Fibroblast of villous mesenchyme (primary cell): ENCODE measurements at regions not wholly inside any gene's neighbourhood (a gene's known extent, or its start where the extent isn't known, plus 50 kb on each side); places are given as distances from the start of the nearest gene placed in this dataset.

Experiments used
- DNase-seq: peaks from one replicate; pipeline ENCODE4 v3.0.0-alpha.2; 2010; ENCODE audit warnings: low read depth
- H3K4me3 ChIP-seq: 2 replicates; pipeline ENCODE4 v1.5.1; 2011; ENCODE audit warnings: low read depth, mild to moderate bottlenecking, low read length
- TF ChIP-seq, protein P1 (sequence below): IDR thresholded peaks from 2 replicates; pipeline ENCODE4 v1.5.1; 2012; ENCODE audit warnings: low read depth, mild to moderate bottlenecking, low read length; ENCODE audit not compliant: insufficient read depth

DNA sequence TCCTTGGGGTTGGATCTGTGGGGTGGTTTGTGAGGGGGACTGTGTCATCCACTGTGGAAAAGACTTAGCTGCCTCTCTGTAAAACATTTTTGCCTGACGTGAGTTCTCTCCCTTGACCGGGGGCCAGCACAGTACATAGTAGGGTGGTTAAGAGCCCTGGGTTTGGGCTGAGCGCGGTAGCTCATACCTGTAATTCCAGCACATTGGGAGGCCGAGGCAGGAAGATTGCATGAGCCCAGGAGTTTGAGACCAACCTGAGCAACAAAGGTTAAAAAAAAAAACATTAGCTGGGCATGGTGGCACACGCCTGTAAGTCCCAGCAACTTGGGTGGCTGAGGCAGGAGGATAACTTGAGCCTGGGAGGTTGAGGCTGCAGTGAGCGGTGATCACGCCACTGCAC lies 74.7 kb upstream of the WNT7B start:
- H3K4me3 ChIP-seq, result no peak overlapping the region
- TF ChIP-seq, protein P1, sequence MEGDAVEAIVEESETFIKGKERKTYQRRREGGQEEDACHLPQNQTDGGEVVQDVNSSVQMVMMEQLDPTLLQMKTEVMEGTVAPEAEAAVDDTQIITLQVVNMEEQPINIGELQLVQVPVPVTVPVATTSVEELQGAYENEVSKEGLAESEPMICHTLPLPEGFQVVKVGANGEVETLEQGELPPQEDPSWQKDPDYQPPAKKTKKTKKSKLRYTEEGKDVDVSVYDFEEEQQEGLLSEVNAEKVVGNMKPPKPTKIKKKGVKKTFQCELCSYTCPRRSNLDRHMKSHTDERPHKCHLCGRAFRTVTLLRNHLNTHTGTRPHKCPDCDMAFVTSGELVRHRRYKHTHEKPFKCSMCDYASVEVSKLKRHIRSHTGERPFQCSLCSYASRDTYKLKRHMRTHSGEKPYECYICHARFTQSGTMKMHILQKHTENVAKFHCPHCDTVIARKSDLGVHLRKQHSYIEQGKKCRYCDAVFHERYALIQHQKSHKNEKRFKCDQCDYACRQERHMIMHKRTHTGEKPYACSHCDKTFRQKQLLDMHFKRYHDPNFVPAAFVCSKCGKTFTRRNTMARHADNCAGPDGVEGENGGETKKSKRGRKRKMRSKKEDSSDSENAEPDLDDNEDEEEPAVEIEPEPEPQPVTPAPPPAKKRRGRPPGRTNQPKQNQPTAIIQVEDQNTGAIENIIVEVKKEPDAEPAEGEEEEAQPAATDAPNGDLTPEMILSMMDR, result no peak
- no peak for DNase-seq

DNA sequence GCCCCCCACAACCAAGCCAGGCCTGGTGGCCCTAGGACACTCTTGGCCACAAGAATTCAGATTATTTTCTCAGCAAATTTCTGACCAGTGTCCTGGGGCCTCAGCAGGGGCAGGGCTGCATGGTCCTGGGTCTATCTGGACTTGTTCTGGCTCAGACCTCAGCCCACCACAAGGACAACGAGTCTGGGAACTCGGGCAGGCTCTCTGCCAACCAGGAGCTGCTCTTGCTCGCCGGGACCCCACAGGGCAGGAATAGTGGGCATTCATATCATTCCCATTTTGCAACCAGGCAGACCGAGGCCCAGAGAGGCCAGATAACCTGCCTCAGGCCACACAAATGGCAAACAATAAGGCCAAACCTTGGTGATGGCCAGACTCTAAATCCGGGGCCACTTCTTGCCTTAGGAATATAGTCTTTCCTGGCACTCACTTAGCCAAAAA lies 75.4 kb upstream of the WNT7B start:
- no peak for DNase-seq
- peak overlapping the region; percentile 64 for H3K4me3 ChIP-seq
- TF ChIP-seq, protein P1, result no peak

DNA sequence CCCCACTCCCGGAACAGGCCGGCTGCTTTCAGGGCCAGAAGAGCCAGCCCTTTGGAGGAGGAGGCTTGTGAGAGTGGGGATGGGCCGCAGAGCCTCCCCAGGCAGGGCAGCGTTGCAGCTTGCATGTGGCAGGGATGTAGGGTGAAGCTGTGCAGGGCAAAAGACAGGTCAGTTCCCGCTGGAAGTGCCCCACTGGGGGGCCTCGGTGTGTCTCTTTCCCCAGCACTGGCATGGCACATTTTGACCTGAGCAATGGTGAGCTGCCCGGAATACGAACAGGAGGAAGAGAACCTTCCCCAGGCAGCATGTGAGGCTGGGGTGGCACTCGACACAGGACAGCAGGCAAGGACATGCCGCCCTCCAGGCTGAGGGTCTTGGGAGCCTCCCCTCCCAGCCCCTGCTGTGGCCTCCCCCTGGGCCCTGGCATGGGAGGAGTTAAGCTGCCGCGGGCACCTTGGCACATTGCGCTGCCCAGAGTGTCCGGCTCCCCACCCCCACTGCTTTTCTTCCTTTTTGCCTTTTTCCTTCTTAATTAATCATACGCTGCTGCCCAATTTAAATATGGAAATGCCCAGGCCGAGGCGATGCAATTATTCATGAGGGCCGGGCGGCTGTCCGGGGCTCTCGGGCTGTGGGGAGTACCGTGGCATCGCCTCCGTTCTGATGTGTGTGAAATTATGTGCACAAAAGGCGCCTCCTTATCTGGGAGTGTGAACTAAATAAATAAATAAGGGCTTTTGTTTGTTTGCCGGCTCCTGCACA lies 76.0 kb upstream of the WNT7B start:
- peak; percentile 59 for DNase-seq
- H3K4me3 ChIP-seq, result peak overlapping the region; percentile 64
- TF ChIP-seq, protein P1, result no peak

DNA sequence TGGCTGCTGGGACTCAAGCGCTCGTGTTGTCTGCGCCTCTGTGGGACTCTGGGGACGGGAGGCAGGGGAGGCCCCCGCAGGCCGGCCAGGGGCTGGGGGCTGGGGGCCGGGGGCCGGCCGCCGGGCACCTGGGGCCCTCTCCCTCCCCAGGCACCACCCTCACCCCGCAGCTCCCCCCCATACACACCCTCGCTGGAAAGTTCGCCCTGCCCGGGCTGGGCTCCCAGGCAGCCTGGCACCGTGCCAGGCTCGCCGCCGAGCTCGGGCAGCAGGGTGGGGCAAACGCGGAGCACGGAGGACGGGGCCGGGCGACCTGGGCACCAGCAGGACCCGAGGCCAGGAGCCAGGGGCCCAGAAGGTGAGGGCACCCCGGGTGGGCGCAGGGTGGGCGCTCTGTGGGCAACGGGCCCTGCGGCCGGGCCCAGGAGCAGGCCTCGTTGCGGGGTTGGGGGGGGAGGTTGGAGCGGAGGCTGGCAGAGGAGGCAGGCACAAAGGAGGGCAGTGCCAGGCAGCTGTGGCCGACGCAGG lies 76.7 kb upstream of the WNT7B start:
- DNase-seq, result peak; percentile 70
- peak overlapping the region; percentile 64 for H3K4me3 ChIP-seq
- TF ChIP-seq, protein P1, result no peak

DNA sequence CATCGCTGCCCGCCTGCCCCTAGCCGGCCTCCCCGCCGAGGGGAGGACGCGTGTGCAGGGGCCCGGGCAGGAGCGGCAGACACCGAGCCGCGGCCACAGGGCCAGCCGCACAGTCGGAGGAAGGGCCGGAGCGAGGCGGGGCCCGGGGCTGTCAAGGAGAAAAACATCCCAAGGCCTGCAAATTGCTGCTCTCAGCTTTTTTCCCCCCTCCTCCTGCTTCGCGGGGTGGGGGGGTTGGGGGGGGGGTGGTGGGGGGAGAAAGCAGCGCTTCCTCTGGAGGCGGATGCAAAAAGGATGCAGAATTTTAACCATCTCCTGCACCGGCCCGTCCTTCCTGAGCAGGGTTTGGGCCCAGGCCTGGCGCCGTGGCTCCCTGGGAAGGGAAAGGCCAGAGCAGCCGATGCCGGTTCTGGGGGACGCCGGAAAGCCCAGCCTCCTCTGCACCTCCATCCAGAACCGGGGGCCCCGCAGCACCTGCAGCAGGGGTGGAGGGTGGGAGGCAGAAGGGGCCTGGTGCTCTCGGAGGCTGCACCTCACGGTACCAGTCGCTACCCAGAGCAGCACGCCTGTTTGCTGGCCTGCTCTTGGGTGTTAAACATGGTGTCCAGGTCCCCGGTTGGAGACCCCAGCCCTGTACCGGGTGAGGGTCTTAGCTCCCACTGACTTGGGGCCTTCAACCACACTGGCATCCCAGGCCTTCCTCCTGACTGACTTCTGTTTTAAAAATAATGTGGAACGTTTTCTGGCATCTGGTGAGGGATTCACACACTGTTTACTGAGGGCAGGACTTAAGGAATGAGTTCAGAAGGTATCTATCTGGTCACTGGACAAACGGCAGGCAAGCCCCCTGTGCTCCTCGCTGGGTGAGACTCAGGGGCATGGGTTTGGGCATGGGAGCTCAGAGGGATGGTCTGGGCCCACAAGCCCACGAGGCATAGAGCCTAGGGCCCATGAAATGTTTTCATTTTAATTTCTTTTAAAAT lies 77.4 kb upstream of the WNT7B start:
- peak overlapping the region; percentile 64 for H3K4me3 ChIP-seq
- peak; percentile 82 for DNase-seq
- TF ChIP-seq, protein P1, result no peak

DNA sequence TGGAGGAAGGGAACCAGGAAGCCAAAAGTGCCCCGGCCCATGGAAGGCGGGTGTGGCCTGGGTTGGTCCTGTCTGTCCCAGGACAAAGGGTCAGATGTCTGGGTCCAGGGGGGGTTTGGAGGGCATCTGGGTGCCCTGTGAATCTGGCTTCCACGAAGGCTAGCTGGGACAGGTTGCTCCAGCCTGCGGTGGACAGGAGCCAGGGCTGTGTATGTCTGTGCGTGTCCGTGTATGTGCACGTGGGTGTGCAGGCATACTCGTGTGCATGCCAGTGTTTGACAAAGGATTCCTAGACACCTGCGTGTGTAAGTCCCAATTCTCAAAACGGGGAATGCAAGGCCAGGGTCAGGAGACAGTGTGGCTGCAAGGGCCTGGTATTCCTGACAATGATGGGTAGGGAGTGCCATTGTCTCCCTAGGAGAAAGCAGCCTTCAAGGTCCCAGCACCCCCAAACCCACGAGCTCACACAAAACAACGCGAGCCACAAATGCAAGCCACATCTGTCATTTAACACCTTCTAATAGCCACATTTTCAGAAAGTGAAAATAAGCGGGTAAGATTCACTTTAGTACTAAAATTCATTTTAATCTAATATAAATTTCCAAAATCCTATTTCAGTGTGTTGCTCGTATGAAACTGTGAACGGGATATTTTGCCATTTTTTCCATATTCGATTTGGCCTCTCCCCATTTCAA lies 78.4 kb upstream of the WNT7B start:
- peak overlapping the region; percentile 58 for H3K4me3 ChIP-seq
- TF ChIP-seq, protein P1, result no peak
- no peak for DNase-seq
